ENCODE measurements at regions not wholly inside any gene's neighbourhood (a gene's known extent, or its start where the extent isn't known, plus 50 kb on each side); places are given as distances from the start of the nearest gene placed in this dataset.

DNA sequence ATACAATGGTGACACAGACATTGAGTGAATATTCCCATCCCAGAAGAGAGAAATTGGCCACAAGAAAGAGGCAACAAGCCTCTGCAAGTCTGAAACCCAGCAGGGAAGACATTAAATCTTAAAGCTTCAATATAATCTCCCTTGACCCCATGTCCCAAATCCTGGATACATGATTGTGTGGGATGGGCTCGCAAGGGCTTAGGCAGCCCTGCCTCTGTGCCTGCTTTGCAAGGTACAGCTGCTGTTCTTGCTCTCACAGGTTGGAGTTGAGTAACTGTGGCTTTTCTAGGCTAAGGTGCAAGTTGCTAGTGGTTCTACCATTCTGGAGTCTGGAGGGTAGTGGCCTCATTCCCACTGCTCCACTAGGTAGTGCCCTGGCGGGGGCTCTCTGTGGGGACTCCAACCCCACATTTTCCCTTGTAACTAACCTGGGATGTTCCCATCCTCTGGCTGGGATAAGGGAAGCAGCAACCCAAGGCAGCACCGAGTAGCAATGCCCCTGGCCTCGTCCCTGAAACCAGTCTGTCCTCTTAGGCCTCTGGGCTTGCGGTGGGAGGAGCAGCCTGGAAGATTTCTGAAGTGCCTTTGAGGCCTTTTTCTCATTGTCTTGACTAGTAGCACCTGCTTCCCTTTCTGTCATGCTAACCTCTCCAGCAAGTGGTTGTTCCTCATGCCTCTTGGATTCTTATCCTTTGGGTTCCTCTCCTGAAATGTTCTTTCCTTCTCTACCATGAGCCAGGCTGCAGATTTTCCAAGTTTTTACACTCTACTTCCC is 90.0 kb downstream of the FAM174B start:
- TF ChIP-seq, protein P1, sequence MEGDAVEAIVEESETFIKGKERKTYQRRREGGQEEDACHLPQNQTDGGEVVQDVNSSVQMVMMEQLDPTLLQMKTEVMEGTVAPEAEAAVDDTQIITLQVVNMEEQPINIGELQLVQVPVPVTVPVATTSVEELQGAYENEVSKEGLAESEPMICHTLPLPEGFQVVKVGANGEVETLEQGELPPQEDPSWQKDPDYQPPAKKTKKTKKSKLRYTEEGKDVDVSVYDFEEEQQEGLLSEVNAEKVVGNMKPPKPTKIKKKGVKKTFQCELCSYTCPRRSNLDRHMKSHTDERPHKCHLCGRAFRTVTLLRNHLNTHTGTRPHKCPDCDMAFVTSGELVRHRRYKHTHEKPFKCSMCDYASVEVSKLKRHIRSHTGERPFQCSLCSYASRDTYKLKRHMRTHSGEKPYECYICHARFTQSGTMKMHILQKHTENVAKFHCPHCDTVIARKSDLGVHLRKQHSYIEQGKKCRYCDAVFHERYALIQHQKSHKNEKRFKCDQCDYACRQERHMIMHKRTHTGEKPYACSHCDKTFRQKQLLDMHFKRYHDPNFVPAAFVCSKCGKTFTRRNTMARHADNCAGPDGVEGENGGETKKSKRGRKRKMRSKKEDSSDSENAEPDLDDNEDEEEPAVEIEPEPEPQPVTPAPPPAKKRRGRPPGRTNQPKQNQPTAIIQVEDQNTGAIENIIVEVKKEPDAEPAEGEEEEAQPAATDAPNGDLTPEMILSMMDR (IDR thresholded peaks at IDR 0.05; ENCODE audit: low read depth, low read length, missing control alignments), result no peak
- DNase-seq (ENCODE audit: extremely low read depth, low read depth), result no peak
- H3K4me3 ChIP-seq (replicated peaks; ENCODE audit: low read depth, low read length), result no peak overlapping the region

DNA sequence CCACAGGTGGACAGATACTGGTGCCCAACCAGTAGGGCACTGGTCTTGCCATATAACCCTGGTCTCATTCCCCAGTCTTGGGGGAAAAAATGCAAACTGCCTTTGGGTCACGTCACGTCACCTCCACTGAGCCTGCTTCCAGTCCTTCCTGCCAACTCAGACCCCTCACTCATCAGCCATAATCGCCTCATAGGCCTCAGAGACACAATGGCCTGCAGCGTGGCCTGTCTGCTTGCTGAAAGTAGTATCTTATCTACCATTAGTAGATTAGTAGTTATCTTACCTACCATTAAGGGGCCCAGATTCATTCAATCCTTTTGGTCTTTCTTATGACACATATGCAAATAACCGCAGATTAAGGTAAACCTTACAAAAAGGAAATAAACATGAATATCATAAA is 93.8 kb downstream of the FAM174B start:
- TF ChIP-seq, protein P1 (IDR thresholded peaks at IDR 0.05; ENCODE audit: low read depth, low read length, missing control alignments), result no peak
- DNase-seq (ENCODE audit: extremely low read depth, low read depth), result no peak
- H3K4me3 ChIP-seq (replicated peaks; ENCODE audit: low read depth, low read length), result no peak overlapping the region

DNA sequence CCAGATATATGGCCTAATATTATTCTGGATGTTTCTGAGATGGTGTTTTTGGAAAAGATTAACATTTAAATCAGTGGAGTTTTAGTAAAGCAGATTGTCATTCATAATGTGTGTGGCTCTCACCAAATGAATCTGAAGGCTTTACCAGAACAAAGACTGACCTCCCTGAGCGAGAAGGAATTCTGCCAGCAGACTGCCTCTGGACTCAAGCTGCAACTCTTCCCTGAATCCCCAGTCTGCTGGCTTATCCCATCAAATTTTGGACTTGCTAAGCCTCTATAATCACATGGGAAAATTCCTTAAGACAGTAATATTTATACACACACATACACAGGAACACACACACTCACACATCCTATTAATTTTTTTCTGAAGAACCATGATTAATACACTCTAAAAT is 102.3 kb downstream of the FAM174B start:
- DNase-seq (ENCODE audit: extremely low read depth, low read depth), result no peak
- TF ChIP-seq, protein P1 (IDR thresholded peaks at IDR 0.05; ENCODE audit: low read depth, low read length, missing control alignments), result no peak
- H3K4me3 ChIP-seq (replicated peaks; ENCODE audit: low read depth, low read length), result no peak overlapping the region

DNA sequence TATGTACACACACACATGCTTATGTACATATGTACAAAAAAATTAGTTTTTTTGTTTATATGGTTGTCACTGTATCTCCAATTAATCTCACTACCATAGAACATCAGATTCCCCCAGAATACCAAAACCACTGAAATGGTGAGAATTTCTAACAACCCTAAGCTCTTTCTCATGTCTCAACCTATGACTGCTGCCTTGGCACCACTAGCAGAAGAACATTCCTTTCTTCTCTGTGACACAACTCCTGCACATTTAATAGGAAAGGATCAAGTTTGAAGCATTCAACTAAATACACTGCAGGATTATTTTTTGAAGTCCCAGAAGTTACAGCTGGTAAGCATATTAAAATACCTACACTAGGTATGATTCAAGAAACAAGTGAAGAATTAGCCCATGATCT is 109.6 kb downstream of the FAM174B start:
- no peak for DNase-seq (ENCODE audit: extremely low read depth, low read depth)
- TF ChIP-seq, protein P1 (IDR thresholded peaks at IDR 0.05; ENCODE audit: low read depth, low read length, missing control alignments), result no peak
- H3K4me3 ChIP-seq (replicated peaks; ENCODE audit: low read depth, low read length), result no peak overlapping the region

DNA sequence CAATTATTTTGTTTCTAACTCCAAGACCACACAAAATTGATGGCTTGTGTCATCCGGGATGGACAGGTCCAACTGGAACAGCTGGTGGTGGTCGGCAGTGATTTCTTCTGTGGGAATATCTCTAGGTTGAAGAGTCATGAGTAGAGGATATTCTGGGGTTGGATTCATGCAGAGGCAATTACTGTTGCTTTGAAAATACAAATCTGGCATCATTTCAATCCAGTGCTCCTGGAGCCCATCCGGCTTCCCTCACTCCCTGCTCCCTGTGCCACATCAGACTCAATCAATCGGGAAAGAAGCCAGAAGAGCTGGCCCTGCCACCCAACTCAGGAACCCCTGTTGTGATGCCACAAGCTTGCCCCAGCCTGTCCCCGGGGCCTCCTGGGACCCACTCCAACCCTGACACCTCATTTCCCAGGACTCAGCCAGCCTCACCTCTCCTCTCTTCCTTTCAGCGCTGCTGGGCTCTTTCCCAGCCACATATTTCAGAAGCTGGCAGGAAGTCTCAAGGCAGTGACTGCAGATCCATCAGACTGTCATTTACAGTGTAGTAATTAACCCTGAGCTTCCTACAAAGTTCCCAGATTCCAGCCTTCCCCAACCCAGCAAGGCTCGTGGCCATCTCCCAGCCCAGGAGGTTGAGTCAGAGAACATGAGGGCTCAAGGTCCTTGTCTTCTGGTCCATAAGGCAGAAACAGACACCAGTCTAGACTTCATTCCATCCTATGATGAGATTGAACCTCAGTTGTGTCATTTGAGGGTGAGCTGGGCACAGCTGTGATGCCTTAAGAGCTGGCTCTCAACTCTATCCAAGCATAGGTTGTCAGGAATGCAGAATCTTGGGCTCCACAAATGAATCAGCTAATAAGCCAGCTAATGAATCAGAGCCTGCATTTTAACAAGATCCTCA is 114.0 kb downstream of the FAM174B start:
- no peak overlapping the region for H3K4me3 ChIP-seq (replicated peaks; ENCODE audit: low read depth, low read length)
- no peak for DNase-seq (ENCODE audit: extremely low read depth, low read depth)
- TF ChIP-seq, protein P1 (IDR thresholded peaks at IDR 0.05; ENCODE audit: low read depth, low read length, missing control alignments), result no peak

DNA sequence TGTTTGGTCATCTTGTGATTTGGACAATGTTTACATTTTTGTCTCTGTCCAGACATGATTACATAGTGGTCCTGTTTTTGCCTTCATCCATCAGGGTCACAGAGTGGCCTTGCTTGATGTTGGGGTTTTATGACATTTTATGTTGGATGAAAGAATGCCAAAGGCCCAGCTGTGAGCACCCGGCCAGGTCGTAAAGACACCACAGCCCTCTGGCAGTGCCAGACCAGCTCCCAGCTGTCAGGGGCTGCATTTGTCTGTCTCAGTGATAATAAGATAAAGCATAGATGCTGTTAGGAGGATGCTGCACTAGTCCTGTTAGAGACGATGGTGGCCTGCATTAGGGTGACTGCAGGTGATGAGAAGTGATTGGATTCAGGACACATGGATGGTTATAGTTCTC is 117.5 kb downstream of the FAM174B start:
- TF ChIP-seq, protein P1 (IDR thresholded peaks at IDR 0.05; ENCODE audit: low read depth, low read length, missing control alignments), result no peak
- DNase-seq (ENCODE audit: extremely low read depth, low read depth), result no peak
- H3K4me3 ChIP-seq (replicated peaks; ENCODE audit: low read depth, low read length), result no peak overlapping the region
